KMS-11 (cell line): ENCODE measurements at regions not wholly inside any gene's neighbourhood (a gene's known extent, or its start where the extent isn't known, plus 50 kb on each side); places are given as distances from the start of the nearest gene placed in this dataset.

Source experiments
- H2AFZ ChIP-seq: fragments of 200-600 bp; sonication (generic); 2 replicates; pipeline ENCODE4 v1.6.1; 2016; ENCODE audit warnings: antibody characterized with exemption, mixed run types, low read depth
- H3K27ac ChIP-seq: fragments of 200-600 bp; sonication (generic); 2 replicates; pipeline ENCODE4 v1.6.1; 2016; ENCODE audit warnings: mild to moderate bottlenecking, mixed run types
- H3K27me3 ChIP-seq: fragments of 200-600 bp; sonication (generic); 2 replicates; pipeline ENCODE4 v1.6.1; 2017; ENCODE audit warnings: mild to moderate bottlenecking, low read depth, mixed run types, moderate library complexity; ENCODE audit not compliant: insufficient read depth
- H3K36me3 ChIP-seq: fragments of 200-600 bp; sonication (generic); 2 replicates; pipeline ENCODE4 v1.6.1; 2017; ENCODE audit warnings: mild to moderate bottlenecking, mixed run types; ENCODE audit not compliant: insufficient read depth
- H3K4me1 ChIP-seq: fragments of 200-600 bp; sonication (generic); 2 replicates; pipeline ENCODE4 v1.6.1; 2016; ENCODE audit warnings: mild to moderate bottlenecking, low read depth, mixed run types; ENCODE audit not compliant: poor library complexity, severe bottlenecking
- H3K4me2 ChIP-seq: fragments of 200-600 bp; sonication (generic); 2 replicates; pipeline ENCODE4 v1.7.0; 2016; ENCODE audit warnings: mild to moderate bottlenecking, mixed run types
- H3K4me3 ChIP-seq: fragments of 200-600 bp; sonication (generic); IDR thresholded peaks from 2 replicates; pipeline ENCODE4 v1.6.1; 2017; ENCODE audit warnings: low read depth, low read length, mixed read lengths; ENCODE audit not compliant: insufficient read depth
- H3K79me2 ChIP-seq: fragments of 200-600 bp; sonication (generic); 2 replicates; pipeline ENCODE4 v1.6.1; 2016; ENCODE audit warnings: low read depth, mixed run types; ENCODE audit not compliant: insufficient read depth
- H3K9ac ChIP-seq: fragments of 200-600 bp; sonication (generic); 2 replicates; pipeline ENCODE4 v1.6.1; 2016; ENCODE audit warnings: mild to moderate bottlenecking, mixed run types
- H4K20me1 ChIP-seq: fragments of 200-600 bp; sonication (generic); 2 replicates; pipeline ENCODE4 v1.6.1; 2016; ENCODE audit warnings: mild to moderate bottlenecking, mixed run types; ENCODE audit not compliant: insufficient read depth
- CTCF ChIP-seq: fragments of 200-600 bp; sonication (generic); conservative IDR thresholded peaks from 2 replicates; pipeline ENCODE4 v1.6.1; 2017; ENCODE audit warnings: low read depth, mild to moderate bottlenecking, antibody characterized with exemption, low read length, moderate library complexity, mixed read lengths

- no peak overlapping the region for H2AFZ ChIP-seq
- no peak overlapping the region for H3K4me2 ChIP-seq
- TF ChIP-seq CTCF: no peak
- no peak overlapping the region for H3K27ac ChIP-seq
- H3K9ac ChIP-seq: no peak overlapping the region
- no peaks in the 10 kb centered on the region for H3K36me3 ChIP-seq
- H3K4me1 ChIP-seq: no peaks in the 10 kb centered on the region
- H3K79me2 ChIP-seq: no peaks in the 10 kb centered on the region
- H3K27me3 ChIP-seq: no peaks in the 10 kb centered on the region
- no peak overlapping the region for H3K4me3 ChIP-seq
- no peaks in the 10 kb centered on the region for H4K20me1 ChIP-seq
Observed at GRCh38 chr20:22744341-22745193, 160.2 kb upstream of the FOXA2 start.

- TF ChIP-seq CTCF: no peak
- no peak overlapping the region for H3K9ac ChIP-seq
Observed at GRCh38 chr20:22745194-22745500, 160.8 kb upstream of the FOXA2 start.

GRCh38 chr20:22746957-22747356, 162.6 kb upstream of the FOXA2 start:
- no peaks in the 10 kb centered on the region for H3K4me1 ChIP-seq
- H3K79me2 ChIP-seq: no peaks in the 10 kb centered on the region
- no peak overlapping the region for H3K9ac ChIP-seq
- H3K36me3 ChIP-seq: no peaks in the 10 kb centered on the region
- no peak overlapping the region for H3K4me2 ChIP-seq
- H4K20me1 ChIP-seq: no peaks in the 10 kb centered on the region
- H3K27me3 ChIP-seq: no peaks in the 10 kb centered on the region
- no peak for TF ChIP-seq CTCF
- H3K4me3 ChIP-seq: no peak overlapping the region
- no peak overlapping the region for H3K27ac ChIP-seq
- H2AFZ ChIP-seq: no peak overlapping the region

More at GRCh38 chr20:22745194-22745500, 160.8 kb upstream of the FOXA2 start:
- H3K79me2 ChIP-seq: no peaks in the 10 kb centered on the region
- H3K4me2 ChIP-seq: no peak overlapping the region
- H3K4me1 ChIP-seq: no peaks in the 10 kb centered on the region
- H3K36me3 ChIP-seq: no peaks in the 10 kb centered on the region
- no peak overlapping the region for H3K27ac ChIP-seq
- no peaks in the 10 kb centered on the region for H4K20me1 ChIP-seq
- no peaks in the 10 kb centered on the region for H3K27me3 ChIP-seq
- H2AFZ ChIP-seq: no peak overlapping the region
- H3K4me3 ChIP-seq: no peak overlapping the region

GRCh38 chr20:22752324-22752723, 168.0 kb upstream of the FOXA2 start:
- no peak overlapping the region for H3K4me2 ChIP-seq
- no peaks in the 10 kb centered on the region for H3K4me1 ChIP-seq
- no peaks in the 10 kb centered on the region for H3K79me2 ChIP-seq
- no peak overlapping the region for H3K9ac ChIP-seq
- TF ChIP-seq CTCF: no peak
- H3K27me3 ChIP-seq: no peaks in the 10 kb centered on the region
- H2AFZ ChIP-seq: no peak overlapping the region
- H3K27ac ChIP-seq: no peak overlapping the region
- H3K36me3 ChIP-seq: no peaks in the 10 kb centered on the region
- H4K20me1 ChIP-seq: no peaks in the 10 kb centered on the region
- no peak overlapping the region for H3K4me3 ChIP-seq
